Fibroblast of lung (primary cell): ENCODE measurements at regions not wholly inside any gene's neighbourhood (a gene's known extent, or its start where the extent isn't known, plus 50 kb on each side); places are given as distances from the start of the nearest gene placed in this dataset.

Experiments used
- DNase-seq, 2 donors: peaks; one replicate each; pipeline versions ENCODE4 v3.0.0 to v3.0.0-alpha.2; 2010; ENCODE audit warnings: low read depth in 2 of 2
- H2AFZ ChIP-seq: 2 replicates; pipeline ENCODE4 v1.5.1; 2012; ENCODE audit warnings: low read length, control low read depth, inconsistent platforms
- H3K27ac ChIP-seq: 2 replicates; pipeline ENCODE4 v1.5.1; 2011; ENCODE audit warnings: low read length, control low read depth; ENCODE audit not compliant: insufficient read depth
- H3K27me3 ChIP-seq: 2 replicates; pipeline ENCODE4 v1.5.1; 2011; ENCODE audit warnings: mild to moderate bottlenecking, low read length; ENCODE audit not compliant: control insufficient read depth, insufficient read depth
- H3K36me3 ChIP-seq: 2 replicates; pipeline ENCODE4 v1.5.1; 2011; ENCODE audit warnings: low read length; ENCODE audit not compliant: control insufficient read depth, insufficient read depth
- H3K4me1 ChIP-seq: 2 replicates; pipeline ENCODE4 v1.5.1; 2011; ENCODE audit warnings: low read length; ENCODE audit not compliant: control insufficient read depth, insufficient read depth; ENCODE audit errors: extremely low read depth
- H3K4me2 ChIP-seq: 2 replicates; pipeline ENCODE4 v1.5.1; 2011; ENCODE audit warnings: low read length, control low read depth; ENCODE audit not compliant: insufficient read depth; ENCODE audit errors: extremely low read depth
- H3K4me3 ChIP-seq, 4 experiments: fragments of 200-600 bp in 1 of 4; sonication (generic) in 1 of 4; replicated peaks in 1 of 4; 2 replicates each; pipeline ENCODE4 v1.5.1; 2011 to 2016; ENCODE audit warnings: low read length in 4 of 4, low read depth in 3 of 4, mild to moderate bottlenecking in 3 of 4, control low read depth in 2 of 4, inconsistent platforms in 1 of 4, mixed read lengths in 1 of 4; ENCODE audit not compliant: insufficient read depth in 1 of 4; ENCODE audit errors: control extremely low read depth in 1 of 4
- H3K79me2 ChIP-seq: 2 replicates; pipeline ENCODE4 v1.5.1; 2012; ENCODE audit warnings: mild to moderate bottlenecking, low read length, inconsistent platforms; ENCODE audit not compliant: control insufficient read depth, insufficient read depth
- H3K9ac ChIP-seq: 2 replicates; pipeline ENCODE4 v1.5.1; 2011; ENCODE audit warnings: mild to moderate bottlenecking, low read length, control low read depth; ENCODE audit not compliant: insufficient read depth
- H3K9me3 ChIP-seq: 2 replicates; pipeline ENCODE4 v1.5.1; 2012; ENCODE audit warnings: low read depth, low read length; ENCODE audit not compliant: control insufficient read depth, insufficient read depth
- H4K20me1 ChIP-seq: 2 replicates; pipeline ENCODE4 v1.5.1; 2011; ENCODE audit warnings: low read length; ENCODE audit not compliant: control insufficient read depth, insufficient read depth; ENCODE audit errors: extremely low read depth
- CTCF ChIP-seq, 2 donors: IDR thresholded peaks in 1 of 2; conservative IDR thresholded peaks in 1 of 2; 1 replicate in 1 of 2; 2 replicates in 1 of 2; pipeline ENCODE4 v1.5.1; 2011 to 2012; ENCODE audit warnings: low read length in 2 of 2, control low read depth in 1 of 2, inconsistent platforms in 1 of 2, low read depth in 1 of 2, mild to moderate bottlenecking in 1 of 2
- EZH2 ChIP-seq: IDR thresholded peaks from 2 replicates; pipeline ENCODE4 v1.5.1; 2012; ENCODE audit warnings: low read length, control low read depth, mild to moderate bottlenecking; ENCODE audit errors: missing control alignments

GRCh38 chr11:127350476-127350875 lies 349.9 kb upstream of the KIRREL3 start:
- Histone ChIP-seq H3K9ac (no peak overlapping the region), H3K27ac (no peak overlapping the region), H3K36me3 (no peaks in the 10 kb centered on the region), H4K20me1 (no peaks in the 10 kb centered on the region), H3K4me3 (no peak overlapping the region), H3K9me3 (no peaks in the 10 kb centered on the region), H2AFZ (no peak overlapping the region), H3K4me1 (no peaks in the 10 kb centered on the region), H3K4me2 (no peak overlapping the region), H3K27me3 (no peaks in the 10 kb centered on the region), H3K79me2 (no peaks in the 10 kb centered on the region)
- DNase-seq: no peak
- TF ChIP-seq EZH2 (no peak), CTCF (conservative IDR thresholded peaks at IDR 0.05 in 1 of 2, IDR thresholded peaks at IDR 0.05 in 1 of 2; ENCODE audit: low read depth in 1 of 2, low read length in 2 of 2) (no peak)

GRCh38 chr11:127345819-127346459 lies 345.4 kb upstream of the KIRREL3 start:
- Histone ChIP-seq H2AFZ (no peak overlapping the region), H3K27me3 (no peaks in the 10 kb centered on the region), H3K4me1 (no peaks in the 10 kb centered on the region), H4K20me1 (no peaks in the 10 kb centered on the region), H3K79me2 (no peaks in the 10 kb centered on the region), H3K4me2 (no peak overlapping the region), H3K36me3 (no peaks in the 10 kb centered on the region), H3K9ac (no peak overlapping the region), H3K27ac (no peak overlapping the region), H3K4me3 (no peak overlapping the region), H3K9me3 (no peaks in the 10 kb centered on the region)
- DNase-seq: peak; percentile 10 to 16
- TF ChIP-seq CTCF (conservative IDR thresholded peaks at IDR 0.05 in 1 of 2, IDR thresholded peaks at IDR 0.05 in 1 of 2; ENCODE audit: low read depth in 1 of 2, low read length in 2 of 2): peak; percentile 65 to 76
- no peak for TF ChIP-seq EZH2

GRCh38 chr11:127340438-127340837 lies 339.9 kb upstream of the KIRREL3 start:
- H3K4me3 ChIP-seq: no peak overlapping the region
- H3K9ac ChIP-seq: no peak overlapping the region
- no peak for DNase-seq
- no peaks in the 10 kb centered on the region for H3K9me3 ChIP-seq
- H3K36me3 ChIP-seq: no peaks in the 10 kb centered on the region
- no peak overlapping the region for H3K4me2 ChIP-seq
- no peaks in the 10 kb centered on the region for H3K79me2 ChIP-seq
- no peak for TF ChIP-seq CTCF (conservative IDR thresholded peaks at IDR 0.05 in 1 of 2, IDR thresholded peaks at IDR 0.05 in 1 of 2; ENCODE audit: low read depth in 1 of 2, low read length in 2 of 2)
- H3K4me1 ChIP-seq: no peaks in the 10 kb centered on the region
- no peak overlapping the region for H3K27ac ChIP-seq
- no peaks in the 10 kb centered on the region for H4K20me1 ChIP-seq
- H2AFZ ChIP-seq: no peak overlapping the region
- no peaks in the 10 kb centered on the region for H3K27me3 ChIP-seq
